T-helper 22 cell (primary cell): ENCODE measurements at regions not wholly inside any gene's neighbourhood (a gene's known extent, or its start where the extent isn't known, plus 50 kb on each side); places are given as distances from the start of the nearest gene placed in this dataset.

Source experiments
- DNase-seq: peaks from one replicate; pipeline ENCODE4 v3.0.0-alpha.2; 2020; ENCODE audit warnings: low read depth

DNA sequence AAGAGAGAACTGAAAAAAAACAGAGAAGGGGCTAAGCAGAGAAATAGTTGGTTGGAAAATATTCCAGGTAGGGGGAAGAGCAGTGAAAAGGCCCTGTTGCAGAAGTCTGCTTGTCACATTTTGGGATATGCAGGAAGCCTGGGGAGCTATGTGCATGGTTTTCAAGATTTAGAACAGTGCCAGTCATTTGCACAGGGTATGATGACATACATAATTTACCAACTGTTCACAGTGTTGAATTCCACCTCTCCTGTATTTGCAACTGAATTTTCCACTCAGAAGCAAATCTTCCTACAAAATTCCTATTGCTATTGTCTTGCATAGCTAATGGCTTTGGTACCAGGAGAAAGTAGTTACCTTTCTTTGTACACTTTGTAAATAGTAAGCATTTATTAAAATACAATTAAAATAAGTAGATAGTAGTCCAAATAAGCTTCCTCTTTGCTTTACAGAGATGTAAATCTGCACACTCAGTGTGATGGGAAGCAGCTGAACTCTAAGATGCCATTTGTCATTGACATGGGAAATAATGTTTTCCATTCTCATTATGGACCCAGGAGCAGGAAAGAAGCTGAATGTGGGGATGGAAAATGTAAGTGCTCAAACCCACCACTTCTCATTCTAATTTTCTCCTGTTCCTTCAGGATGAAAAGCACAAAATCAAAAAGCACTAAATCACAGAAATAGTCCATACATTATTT is 177.4 kb downstream of the BTG1 start:
- DNase-seq, result no peak

DNA sequence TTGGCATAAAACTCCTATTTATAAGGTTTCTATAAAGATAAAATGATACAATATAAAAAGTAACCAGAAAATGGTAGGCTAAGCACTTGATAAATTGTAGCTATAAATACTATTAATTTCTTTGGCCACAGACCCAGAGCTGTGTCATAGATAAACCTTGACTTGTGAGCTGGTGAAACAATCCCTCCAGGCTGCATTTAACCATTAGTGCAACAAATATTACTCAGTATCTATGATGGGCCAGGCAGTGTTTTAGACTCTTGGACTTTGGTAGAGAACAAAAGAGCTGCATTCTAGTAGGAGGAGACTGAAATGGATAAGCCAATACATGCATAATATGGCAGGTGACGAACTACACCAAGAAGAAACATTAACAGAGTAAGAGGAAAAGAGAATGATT is 178.1 kb downstream of the BTG1 start:
- no peak for DNase-seq

DNA sequence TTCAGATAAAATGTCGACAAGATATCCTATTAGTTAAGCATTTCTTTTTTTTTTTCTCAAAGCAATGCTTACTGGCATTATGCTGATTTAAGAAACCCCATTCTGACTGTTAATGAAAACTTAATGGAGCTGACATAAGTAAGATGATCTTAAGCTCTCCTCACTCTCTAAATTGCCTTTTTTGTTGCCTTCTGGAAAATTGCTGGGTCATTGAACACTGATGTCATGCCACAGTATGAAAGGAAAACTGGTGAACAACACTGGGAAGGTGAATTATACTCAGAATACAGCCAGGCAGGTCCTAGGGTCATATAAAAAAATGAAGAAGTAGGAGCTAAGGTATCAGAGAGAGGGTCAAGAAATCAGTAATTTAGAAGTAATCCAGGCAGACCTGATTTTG is 179.9 kb downstream of the BTG1 start:
- DNase-seq, result no peak

DNA sequence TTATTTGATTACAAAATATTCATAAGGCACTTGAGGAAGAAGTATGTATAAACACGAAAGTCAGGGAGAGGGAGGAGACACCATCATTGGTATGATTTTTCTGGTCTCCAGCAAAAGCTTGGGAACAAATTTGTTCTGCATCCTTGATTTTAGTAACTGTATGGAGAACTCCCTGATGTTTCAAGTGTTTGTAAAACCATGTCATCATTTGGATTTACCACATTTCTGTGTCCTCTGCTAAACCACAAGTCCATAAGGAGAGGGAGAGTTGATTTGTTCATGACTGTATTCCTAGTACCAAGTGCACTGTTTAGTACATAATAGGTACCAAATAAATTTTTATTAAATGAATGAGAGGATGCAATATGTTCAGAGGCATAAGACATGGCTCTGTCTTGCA is 181.1 kb downstream of the BTG1 start:
- DNase-seq, result no peak

DNA sequence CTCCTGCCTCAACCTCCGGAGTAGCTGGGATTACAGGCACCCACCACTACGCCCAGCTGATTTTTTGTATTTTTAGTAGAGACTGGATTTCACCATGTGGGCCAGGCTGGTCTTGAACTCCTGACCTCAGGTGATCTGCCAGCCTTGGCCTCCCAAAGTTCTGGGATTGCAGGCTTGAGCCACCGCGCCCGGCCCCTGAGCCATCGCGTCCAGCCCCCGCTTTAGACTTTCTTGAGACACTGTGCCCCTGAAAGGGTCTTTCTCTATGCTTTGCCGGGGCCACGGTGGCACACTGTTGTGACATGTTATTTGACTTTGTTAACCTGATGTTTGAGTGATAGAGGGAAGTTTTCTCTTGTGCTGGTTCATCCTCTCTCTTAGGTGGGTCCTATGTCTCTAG is 186.4 kb downstream of the BTG1 start:
- no peak for DNase-seq

DNA sequence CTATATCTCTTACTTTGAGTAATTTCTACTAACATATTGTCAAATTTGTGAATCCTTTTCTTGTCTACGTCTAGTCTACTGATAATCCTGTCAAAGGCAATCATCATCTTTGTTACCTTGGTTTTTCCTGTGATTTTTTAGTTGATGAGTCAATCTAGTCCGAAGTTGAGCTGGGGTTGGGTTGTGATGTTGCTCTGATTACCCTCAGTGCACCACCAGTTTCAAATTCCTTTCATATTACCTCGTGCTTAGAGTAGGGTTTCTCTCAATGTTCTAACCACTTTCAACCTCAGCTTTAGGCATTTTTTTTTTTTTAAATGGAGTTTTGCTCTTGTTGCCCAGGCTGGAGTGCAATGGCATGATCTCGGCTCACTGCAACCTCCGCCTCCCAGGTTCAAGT is 186.8 kb downstream of the BTG1 start:
- no peak for DNase-seq

DNA sequence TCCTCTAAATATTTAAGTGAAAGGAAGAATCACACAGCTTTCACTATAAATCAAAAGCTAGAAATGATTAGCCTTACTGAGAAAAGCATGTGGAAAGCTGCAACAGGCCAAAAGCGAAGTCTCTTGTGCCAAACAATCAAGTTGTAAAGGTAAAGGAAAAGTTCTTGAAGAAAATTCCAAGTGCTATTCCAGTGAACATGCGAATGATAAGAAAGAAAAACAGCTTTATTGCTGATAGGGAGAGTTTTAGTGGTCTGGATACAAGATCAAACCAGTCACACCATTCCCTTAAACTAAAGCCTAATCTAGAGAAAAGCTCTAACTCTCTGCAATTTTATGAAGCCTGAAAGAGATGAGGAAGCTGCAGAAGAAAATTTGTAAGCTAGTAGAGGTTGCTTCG is 190.9 kb downstream of the BTG1 start:
- DNase-seq, result no peak

DNA sequence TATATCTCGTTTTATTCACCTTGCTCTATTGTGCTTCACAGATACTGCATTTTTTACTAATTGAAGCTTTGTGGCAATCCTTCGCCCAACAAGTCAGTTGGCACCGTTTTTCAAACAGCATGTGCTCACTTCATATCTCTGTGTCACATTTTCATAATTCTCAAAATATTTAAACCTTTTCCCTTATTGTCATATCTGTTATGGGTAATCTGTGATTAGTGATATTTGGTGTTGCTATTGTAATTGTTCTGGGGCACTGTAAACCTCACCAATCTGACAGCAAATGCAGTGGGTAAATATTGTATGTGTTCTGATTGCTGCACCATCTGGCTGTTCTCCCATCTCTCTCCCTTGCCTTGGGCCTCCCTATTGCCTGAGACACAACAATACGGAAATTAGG is 191.3 kb downstream of the BTG1 start:
- DNase-seq, result no peak

DNA sequence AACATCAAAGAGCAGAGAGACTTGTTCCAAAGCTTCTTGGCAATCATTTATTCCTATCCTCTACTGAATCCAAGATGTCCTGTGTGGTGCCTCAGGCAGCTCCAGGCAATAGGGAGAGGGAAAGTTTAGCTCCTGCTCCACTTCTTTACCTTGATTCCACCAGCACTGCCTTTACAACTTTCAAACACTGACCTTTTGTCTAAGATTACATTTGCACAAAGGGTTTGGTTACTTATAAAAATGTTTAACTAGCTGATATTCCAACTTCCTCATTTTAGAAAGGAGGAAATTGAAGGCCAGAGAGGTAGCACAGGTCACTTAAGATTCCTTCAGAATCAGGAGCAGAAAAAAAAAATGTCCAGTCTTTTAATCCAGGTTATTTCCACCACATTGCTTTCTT is 192.7 kb downstream of the BTG1 start:
- DNase-seq, result no peak

DNA sequence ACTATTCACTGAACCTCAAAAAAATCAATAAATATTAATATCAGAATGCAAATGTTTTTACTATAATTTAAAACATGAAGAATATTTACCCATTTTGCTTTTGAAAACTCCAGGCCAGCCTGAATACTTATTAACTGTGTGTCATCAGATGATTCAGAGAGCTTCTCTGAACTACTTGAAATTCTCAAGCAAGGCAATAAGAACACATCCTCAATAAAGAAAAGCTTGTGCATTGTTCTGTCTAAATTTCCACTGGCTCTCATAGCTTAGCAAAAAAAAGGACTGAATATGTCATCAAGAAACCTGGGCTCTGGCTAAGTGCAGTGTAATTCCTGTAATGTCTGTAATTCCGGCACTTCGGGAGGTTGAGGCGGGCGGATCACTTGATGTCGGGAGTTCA is 194.1 kb downstream of the BTG1 start:
- no peak for DNase-seq

DNA sequence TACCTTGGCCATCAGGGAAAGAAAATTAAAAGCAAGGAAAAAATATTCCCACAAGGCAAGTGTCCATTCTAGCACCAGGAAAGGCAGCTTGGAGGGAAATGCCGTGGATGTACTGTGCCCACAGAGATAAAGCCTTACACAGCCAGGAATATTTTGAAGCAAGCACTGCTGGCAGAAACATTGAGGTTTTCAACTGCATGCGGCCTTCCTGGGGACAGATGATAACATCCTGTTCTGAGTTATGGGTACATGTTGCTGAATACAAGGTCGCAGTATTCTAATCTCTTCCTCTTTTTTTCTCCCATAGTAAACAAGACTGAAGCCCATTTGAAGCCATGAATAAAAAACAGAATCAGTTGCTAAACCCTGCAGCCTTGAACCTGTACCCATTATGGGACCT is 197.1 kb downstream of the BTG1 start:
- DNase-seq, result no peak

DNA sequence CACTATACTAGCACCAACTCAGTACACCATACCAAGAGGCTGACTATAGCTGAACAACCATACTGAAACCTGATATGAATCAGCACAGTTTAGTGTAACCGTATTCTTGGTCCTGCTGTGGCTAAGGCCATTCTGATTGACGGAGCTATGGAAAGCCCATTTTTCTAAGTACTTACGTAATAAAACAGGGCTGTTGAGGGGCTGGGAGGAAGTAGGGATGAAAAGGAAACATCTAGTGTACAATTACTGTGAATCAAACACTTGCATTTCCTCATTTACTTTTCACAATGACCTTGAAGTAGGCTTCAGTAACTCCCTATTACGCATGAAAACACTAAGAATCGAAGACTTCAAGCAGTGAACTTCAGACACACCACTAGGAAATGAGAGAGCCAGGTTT is 198.2 kb downstream of the BTG1 start:
- DNase-seq, result no peak

DNA sequence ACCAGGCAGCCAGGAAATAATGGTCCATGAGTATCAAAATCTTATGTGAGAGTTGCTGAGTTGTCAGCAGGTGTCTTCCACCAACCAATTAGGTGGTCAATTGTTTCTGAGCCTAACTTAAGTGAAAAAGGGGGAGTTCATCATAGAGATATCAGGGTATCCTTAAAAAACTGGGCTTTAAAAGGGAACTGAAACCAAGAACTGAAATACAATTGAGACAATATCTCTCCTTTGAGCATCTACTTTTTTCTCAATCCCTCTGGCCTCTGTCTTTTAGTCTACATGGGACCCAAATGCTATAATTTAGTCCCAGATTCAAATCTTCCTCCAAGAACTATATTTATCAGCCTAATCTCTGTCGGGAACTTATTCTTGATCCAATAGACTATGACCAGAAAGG is 201.0 kb downstream of the BTG1 start:
- no peak for DNase-seq

DNA sequence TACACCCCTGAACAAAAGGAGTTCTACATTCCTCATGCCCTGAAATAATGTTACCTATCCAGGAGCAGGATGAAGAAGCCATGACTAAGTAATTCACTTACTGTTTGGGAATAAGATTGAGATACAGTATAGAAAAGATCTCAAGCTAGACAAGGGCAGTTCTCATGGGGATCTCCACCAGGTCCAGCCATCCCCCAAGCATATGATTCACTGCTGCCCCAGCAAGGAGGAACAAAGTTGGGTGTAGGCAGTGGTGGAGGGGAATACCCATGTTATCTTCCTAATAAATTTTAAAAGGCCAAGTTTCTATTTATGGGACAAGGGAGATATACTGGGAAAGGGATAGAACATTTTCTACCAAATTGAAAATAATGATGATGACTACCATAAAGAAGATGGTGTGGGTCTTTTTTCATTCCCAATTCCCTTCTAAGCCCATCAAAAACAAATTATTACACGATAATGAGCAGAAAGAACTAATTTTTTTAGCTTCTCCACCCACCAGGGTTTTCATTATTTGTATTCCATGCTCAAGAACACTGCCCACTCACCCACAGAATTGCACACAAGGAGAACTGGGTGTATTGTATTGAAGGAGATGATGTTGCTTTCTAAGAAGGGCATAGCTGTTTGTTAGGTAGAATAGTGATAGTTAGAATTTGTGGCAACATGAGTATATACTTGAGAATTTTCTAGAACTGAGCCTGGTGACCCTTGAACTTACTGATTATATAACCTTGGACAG is 204.6 kb downstream of the BTG1 start:
- no peak for DNase-seq

DNA sequence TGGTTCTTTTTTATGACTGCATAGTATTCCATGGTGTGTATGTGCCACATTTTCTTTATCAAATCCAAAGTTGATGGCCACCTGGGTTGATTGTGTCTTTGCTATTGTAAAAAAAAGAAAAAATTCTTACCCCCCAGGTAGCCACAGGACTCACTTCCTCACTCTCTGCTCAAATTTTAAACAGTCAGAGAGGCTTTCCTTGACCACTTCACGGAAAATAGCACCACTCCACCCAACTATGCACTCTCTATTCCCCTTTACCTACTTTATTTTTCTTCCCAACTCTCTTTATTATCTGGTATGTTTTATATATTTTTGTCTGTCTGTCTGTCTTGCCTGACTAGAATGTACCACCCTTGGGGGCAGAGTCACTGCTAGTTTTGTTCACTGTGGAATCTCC is 205.3 kb downstream of the BTG1 start:
- no peak for DNase-seq

DNA sequence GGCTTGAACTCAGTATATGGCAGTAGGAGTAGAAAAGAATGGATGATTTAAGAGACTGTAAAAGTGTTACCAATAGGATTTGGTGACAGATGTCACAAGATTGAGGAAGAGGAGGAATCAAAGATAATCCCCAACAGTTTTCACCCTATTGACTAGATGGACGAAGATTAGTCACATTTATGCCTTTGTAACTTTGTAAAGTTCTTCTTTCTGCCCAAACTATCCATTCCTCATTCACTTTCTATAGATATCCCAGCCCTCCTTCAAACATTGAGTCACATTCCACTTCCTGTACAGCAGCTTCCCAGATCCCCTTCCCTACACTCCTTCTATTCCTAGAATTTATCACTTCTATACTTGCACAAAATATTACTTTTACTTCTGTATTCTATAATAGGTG is 207.9 kb downstream of the BTG1 start:
- no peak for DNase-seq

DNA sequence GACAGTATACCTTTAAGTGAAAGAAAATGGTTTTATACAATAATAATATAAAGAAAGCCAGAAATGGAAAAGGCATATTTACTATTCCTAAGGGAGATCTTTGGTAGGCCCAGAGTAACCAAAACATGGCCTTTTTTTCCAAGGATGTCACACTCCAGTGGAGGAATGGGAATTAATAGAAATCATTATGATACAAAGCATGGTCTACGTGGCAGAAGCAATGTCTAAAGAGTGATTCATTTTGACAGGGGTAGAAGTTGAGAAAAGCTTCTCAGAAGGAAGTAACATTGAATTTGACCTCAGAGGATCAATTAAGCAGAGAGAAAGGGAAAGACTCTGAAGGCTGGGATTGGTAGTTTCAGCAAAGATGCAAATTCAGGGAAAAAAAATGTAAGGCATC is 208.6 kb downstream of the BTG1 start:
- DNase-seq, result no peak

DNA sequence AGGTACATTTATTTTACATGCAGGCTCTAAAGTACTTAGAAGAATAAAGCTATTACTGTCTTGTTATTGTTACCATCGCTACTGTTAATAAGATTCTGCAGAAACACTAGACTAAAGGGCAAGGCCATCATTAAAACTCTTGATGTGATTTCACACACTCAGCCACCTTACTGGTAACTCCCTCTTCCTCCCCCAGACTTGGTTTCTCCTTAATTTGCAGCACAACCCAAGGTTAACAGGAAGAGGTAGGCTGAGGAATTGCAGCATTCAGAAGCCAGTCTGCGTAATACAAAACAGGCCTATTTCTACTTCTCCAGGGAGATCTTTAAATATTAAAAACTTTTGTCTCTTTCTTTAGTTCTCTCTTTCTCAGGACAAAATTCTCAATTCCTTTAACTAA is 210.3 kb downstream of the BTG1 start:
- DNase-seq, result no peak

DNA sequence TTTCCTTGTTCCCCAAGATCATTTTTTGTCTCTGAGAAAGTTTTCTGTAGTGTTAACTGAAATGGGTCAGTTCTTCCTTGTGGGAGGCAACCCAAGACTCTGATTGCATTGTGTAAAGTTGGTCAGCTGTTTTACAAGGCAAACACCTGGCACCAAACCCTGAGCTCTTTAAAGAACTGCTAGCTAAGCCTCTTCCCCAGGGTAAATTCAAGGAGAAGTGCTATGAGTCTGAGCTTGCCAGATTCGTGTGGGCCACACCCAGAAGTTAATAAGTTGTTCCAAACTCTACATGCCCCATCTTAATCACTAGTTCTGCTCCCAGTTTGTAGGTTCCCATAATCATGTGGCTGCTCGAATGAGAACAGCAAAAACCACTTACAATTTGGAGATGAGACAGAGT is 214.5 kb downstream of the BTG1 start:
- DNase-seq, result no peak

DNA sequence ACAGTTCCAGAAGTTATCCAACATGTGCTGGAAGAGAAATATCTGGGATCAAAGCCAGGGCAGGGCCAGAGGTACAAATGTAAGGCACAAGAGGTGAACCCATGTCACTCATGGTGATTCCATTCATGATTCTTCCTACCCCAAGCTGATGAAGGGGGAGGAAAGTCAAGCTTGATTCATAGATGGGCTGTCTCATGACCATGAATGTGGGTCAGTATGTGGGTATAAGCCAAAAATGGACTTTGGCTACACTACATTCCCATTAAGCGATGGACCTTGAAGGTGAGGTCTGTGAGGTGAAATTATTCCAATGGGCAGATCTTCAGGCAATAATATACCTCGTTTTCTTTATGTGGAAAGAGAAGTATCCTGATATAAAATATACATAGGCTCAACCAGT is 217.1 kb downstream of the BTG1 start:
- DNase-seq, result no peak

DNA sequence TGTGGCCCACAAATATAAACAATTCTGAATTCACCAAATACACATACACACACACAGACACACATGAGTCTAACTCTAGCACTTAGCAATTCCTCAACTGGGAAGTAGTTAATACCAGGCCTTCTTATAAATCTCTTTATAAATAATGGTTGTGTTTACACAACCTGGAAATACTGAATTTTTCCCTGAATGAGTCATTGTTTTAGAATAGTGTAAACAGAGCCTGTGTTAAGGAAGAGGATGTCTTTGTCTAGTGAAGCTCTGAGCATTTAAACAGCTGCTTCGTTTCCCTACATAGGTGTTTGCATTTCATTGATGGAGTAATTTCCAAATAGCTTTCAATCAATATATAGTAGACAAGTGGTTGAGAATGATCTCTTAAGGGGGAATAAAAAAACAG is 218.8 kb downstream of the BTG1 start:
- DNase-seq, result no peak

DNA sequence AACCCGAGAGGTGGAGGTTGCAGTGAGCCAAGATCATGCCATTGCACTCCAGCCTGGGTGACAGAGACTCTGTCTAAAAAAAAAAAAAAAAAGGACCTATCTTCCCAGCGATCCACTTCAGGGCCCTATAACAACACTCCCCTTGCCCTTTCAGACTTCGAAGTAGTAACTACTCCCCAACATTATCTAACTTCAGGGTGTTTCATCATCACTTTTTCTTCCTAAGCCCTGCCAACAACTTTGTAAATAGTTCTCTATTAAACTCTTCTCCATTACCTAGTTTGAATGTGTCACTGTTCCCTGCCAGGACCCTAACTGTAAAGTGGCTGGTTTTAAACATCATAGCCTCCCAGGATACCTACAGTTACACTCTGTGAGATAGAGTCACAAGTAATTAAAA is 220.8 kb downstream of the BTG1 start:
- no peak for DNase-seq

DNA sequence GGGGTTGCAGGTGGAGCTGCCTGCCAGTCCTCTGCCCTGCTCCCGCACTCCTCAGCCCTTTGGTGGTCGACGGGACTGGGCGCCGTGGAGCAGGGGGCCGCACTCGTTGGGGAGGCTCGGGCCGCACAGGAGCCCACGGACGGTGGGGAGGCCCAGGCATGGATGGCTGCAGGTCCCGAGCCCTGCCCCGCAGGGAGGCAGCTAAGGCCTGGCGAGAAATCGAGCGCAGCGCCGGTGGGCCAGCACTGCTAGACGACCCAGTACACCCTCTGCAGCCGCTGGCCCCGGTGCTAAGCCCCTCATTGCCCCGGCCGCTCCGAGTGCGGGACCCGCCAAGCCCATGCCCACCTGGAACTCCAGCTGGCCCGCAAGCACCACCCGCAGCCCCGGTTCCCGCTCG is 221.8 kb downstream of the BTG1 start:
- no peak for DNase-seq

DNA sequence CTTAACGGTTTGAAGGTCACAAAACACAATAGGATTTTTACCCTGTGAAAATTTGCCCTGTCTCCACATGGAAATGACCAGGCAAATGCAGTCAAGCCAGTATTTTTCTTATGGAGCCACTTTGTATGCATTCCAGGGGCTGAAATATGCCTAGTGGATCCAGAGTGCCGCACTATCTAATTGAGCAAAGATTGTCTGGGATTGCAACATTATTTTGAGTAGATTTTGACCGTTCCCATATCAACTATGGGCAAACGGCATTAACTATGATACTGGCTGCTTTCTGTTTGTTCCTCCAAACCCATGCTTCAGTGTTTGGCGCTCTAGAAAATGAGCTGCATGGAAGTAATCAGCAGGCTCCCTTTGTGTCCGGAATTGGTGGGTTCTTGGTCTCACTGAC is 223.0 kb downstream of the BTG1 start:
- DNase-seq, result no peak
